ENCODE measurements at regions not wholly inside any gene's neighbourhood (a gene's known extent, or its start where the extent isn't known, plus 50 kb on each side); places are given as distances from the start of the nearest gene placed in this dataset.
A peak's percentile ranks its signal among the peaks of the same experiment; 100 is the strongest.

GRCh38 chr21:41031701-41032220, 136.2 kb upstream of the BACE2 start:
- Histone ChIP-seq H3K4me3 (no peak overlapping the region), H3K36me3 (ENCODE audit: control insufficient read depth in 4 of 4, insufficient read depth in 4 of 4, low read length in 4 of 4) (no peaks in the 10 kb centered on the region), H3K27ac (ENCODE audit: low read depth in 1 of 2, low read length in 1 of 2) (no peak overlapping the region), H3K9me3 (ENCODE audit: control insufficient read depth in 4 of 4, insufficient read depth in 3 of 4, low read length in 3 of 4) (no peaks in the 10 kb centered on the region), H3K27me3 (ENCODE audit: control insufficient read depth in 3 of 3, insufficient read depth in 3 of 3, low read length in 2 of 3) (no peaks in the 10 kb centered on the region), H3K4me1 (ENCODE audit: control insufficient read depth in 5 of 5, insufficient read depth in 5 of 5, low read length in 5 of 5) (peaks cover 0 to 9% (median 0%) of the 10 kb centered on the region in 5 donors), H3K9ac (ENCODE audit: insufficient read depth in 1 of 2, low read length in 2 of 2) (no peak overlapping the region)
- no peak for TF ChIP-seq CTCF (IDR thresholded peaks at IDR 0.05; ENCODE audit: control extremely low read depth, extremely low read depth)
- ATAC-seq (ENCODE audit: insufficient read depth, low FRiP score), result no peak
- peak in 2 of 3 donors; percentile 74 to 87 for DNase-seq
- WGBS, 2 donors, result 69 to 71% methylated on average over 3 of the region's 3 CpGs

GRCh38 chr21:41032541-41032940, 135.4 kb upstream of the BACE2 start:
- DNase-seq (no peak), ATAC-seq (ENCODE audit: insufficient read depth, low FRiP score) (no peak)
- 83% methylated on average over 1 of the region's 1 CpG for WGBS, 2 donors
- Histone ChIP-seq H3K9ac (ENCODE audit: insufficient read depth in 1 of 2, low read length in 2 of 2) (no peak overlapping the region), H3K36me3 (ENCODE audit: control insufficient read depth in 4 of 4, insufficient read depth in 4 of 4, low read length in 4 of 4) (no peaks in the 10 kb centered on the region), H3K9me3 (ENCODE audit: control insufficient read depth in 4 of 4, insufficient read depth in 3 of 4, low read length in 3 of 4) (no peaks in the 10 kb centered on the region), H3K4me3 (no peak overlapping the region), H3K27ac (ENCODE audit: low read depth in 1 of 2, low read length in 1 of 2) (no peak overlapping the region), H3K4me1 (ENCODE audit: control insufficient read depth in 5 of 5, insufficient read depth in 5 of 5, low read length in 5 of 5) (peaks cover 0 to 9% (median 0%) of the 10 kb centered on the region in 5 donors), H3K27me3 (ENCODE audit: control insufficient read depth in 3 of 3, insufficient read depth in 3 of 3, low read length in 2 of 3) (no peaks in the 10 kb centered on the region)
- no peak for TF ChIP-seq CTCF (IDR thresholded peaks at IDR 0.05; ENCODE audit: control extremely low read depth, extremely low read depth)

GRCh38 chr21:41037212-41037611, 130.7 kb upstream of the BACE2 start:
- no peaks in the 10 kb centered on the region for H3K9me3 ChIP-seq (ENCODE audit: control insufficient read depth in 4 of 4, insufficient read depth in 3 of 4, low read length in 3 of 4)
- no peaks in the 10 kb centered on the region for H3K36me3 ChIP-seq (ENCODE audit: control insufficient read depth in 4 of 4, insufficient read depth in 4 of 4, low read length in 4 of 4)
- TF ChIP-seq CTCF (IDR thresholded peaks at IDR 0.05; ENCODE audit: control extremely low read depth, extremely low read depth), result no peak
- WGBS, 2 donors, result 90 to 91% methylated on average over 6 of the region's 6 CpGs
- peaks cover 0 to under 1% (median 0%) of the 10 kb centered on the region in 5 donors for H3K4me1 ChIP-seq (ENCODE audit: control insufficient read depth in 5 of 5, insufficient read depth in 5 of 5, low read length in 5 of 5)
- H3K27me3 ChIP-seq (ENCODE audit: control insufficient read depth in 3 of 3, insufficient read depth in 3 of 3, low read length in 2 of 3), result no peaks in the 10 kb centered on the region
- H3K4me3 ChIP-seq, result no peak overlapping the region
- H3K9ac ChIP-seq (ENCODE audit: insufficient read depth in 1 of 2, low read length in 2 of 2), result no peak overlapping the region
- ATAC-seq (ENCODE audit: insufficient read depth, low FRiP score) (no peak), DNase-seq (no peak)
- H3K27ac ChIP-seq (ENCODE audit: low read depth in 1 of 2, low read length in 1 of 2), result no peak overlapping the region

- 94 to 96% methylated on average over 1 of the region's 1 CpG for WGBS, 2 donors
- DNase-seq, result no peak
- no peaks in the 10 kb centered on the region for H3K36me3 ChIP-seq (ENCODE audit: control insufficient read depth in 4 of 4, insufficient read depth in 4 of 4, low read length in 4 of 4)
Measured at GRCh38 chr21:41037936-41038335, 130.0 kb upstream of the BACE2 start.

More at GRCh38 chr21:41037936-41038335, 130.0 kb upstream of the BACE2 start:
- no peak overlapping the region for H3K27ac ChIP-seq (ENCODE audit: low read depth in 1 of 2, low read length in 1 of 2)
- H3K4me3 ChIP-seq, result no peak overlapping the region
- no peaks in the 10 kb centered on the region for H3K9me3 ChIP-seq (ENCODE audit: control insufficient read depth in 4 of 4, insufficient read depth in 3 of 4, low read length in 3 of 4)
- no peaks in the 10 kb centered on the region for H3K4me1 ChIP-seq (ENCODE audit: control insufficient read depth in 5 of 5, insufficient read depth in 5 of 5, low read length in 5 of 5)
- no peak overlapping the region for H3K9ac ChIP-seq (ENCODE audit: insufficient read depth in 1 of 2, low read length in 2 of 2)
- H3K27me3 ChIP-seq (ENCODE audit: control insufficient read depth in 3 of 3, insufficient read depth in 3 of 3, low read length in 2 of 3), result no peaks in the 10 kb centered on the region
- ATAC-seq (ENCODE audit: insufficient read depth, low FRiP score), result no peak
- no peak for TF ChIP-seq CTCF (IDR thresholded peaks at IDR 0.05; ENCODE audit: control extremely low read depth, extremely low read depth)
